K562 (cell line): ENCODE measurements at regions not wholly inside any gene's neighbourhood (a gene's known extent, or its start where the extent isn't known, plus 50 kb on each side); places are given as distances from the start of the nearest gene placed in this dataset.

Experiments used
- ATAC-seq: fragments of 200-7000 bp; cut with Tn5 transposase; 3 replicates; pipeline ENCODE4 v1.9.1; 2020; ENCODE audit warnings: moderate library complexity
- BruUV-seq: library from RNA; stranded (reverse); fragments of 400-500 nt; replicated peaks from 2 replicates; lab custom pipeline; 2021; lab: Mats Ljungman, UMichigan
- CTCF ChIA-PET: fragments of 300-600 bp; formaldehyde crosslinking; extraction: SDS; loops from one replicate; lab custom pipeline; 2021; ENCODE audit warnings: low intra/inter-chr PET ratio; lab: Yijun Ruan, JAX
- POLR2A ChIA-PET: fragments of 300-600, 350-650 bp; sonication (Branson Sonifier 250); formaldehyde crosslinking; extraction: SDS; loops from one replicate; lab custom pipeline; 2021; ENCODE audit warnings: antibody characterized with exemption, inconsistent platforms; lab: Yijun Ruan, JAX
- DNase-seq, 4 experiments: peaks; one replicate each; pipeline versions ENCODE4 v3.0.0 to v3.0.0-alpha.2; 2011 to 2018; ENCODE audit warnings: low spot score in 3 of 4, mixed read lengths in 3 of 4; ENCODE audit errors: extremely low read depth in 1 of 4
- FAIRE-seq: peaks from 2 replicates; lab custom pipeline; 2011; peaks lifted over from hg19 to GRCh38; lab: Jason Lieb, UNC
- H2AFZ ChIP-seq: 2 replicates; pipeline ENCODE4 v1.6.0; 2011; ENCODE audit warnings: low read depth, low read length, control low read depth, inconsistent platforms
- H3K27ac ChIP-seq: fragments of 200-600 bp; 3 replicates; pipeline ENCODE4 v1.8.0; 2011; ENCODE audit warnings: low read depth, mild to moderate bottlenecking, control low read depth, inconsistent platforms, low read length, moderate library complexity, mixed read lengths; ENCODE audit errors: extremely low read depth
- H3K27me3 ChIP-seq, 2 experiments: fragments of 300-600 bp in 1 of 2; 2 replicates in 1 of 2; 3 replicates in 1 of 2; pipeline versions ENCODE4 v1.6.0 to v1.8.0; 2011; ENCODE audit warnings: inconsistent platforms in 2 of 2, low read length in 2 of 2, mild to moderate bottlenecking in 1 of 2, mixed read lengths in 1 of 2, moderate library complexity in 1 of 2; ENCODE audit not compliant: control insufficient read depth in 2 of 2, insufficient read depth in 2 of 2
- H3K36me3 ChIP-seq: fragments of 300-600 bp; 3 replicates; pipeline ENCODE4 v1.8.0; 2011; ENCODE audit warnings: mild to moderate bottlenecking, low read length, inconsistent platforms; ENCODE audit not compliant: control insufficient read depth, insufficient read depth
- H3K4me1 ChIP-seq, 2 experiments: fragments of 200-600 bp in 1 of 2; replicated peaks in 1 of 2; 2 replicates in 1 of 2; 3 replicates in 1 of 2; pipeline versions ENCODE4 v1.5.1 to v1.8.0; 2011; ENCODE audit warnings: inconsistent platforms in 2 of 2, low read length in 2 of 2, mild to moderate bottlenecking in 1 of 2, mixed read lengths in 1 of 2, moderate library complexity in 1 of 2; ENCODE audit not compliant: control insufficient read depth in 2 of 2, insufficient read depth in 2 of 2
- H3K4me2 ChIP-seq: 2 replicates; pipeline ENCODE4 v1.6.1; 2011; ENCODE audit warnings: low read length, control low read depth, inconsistent platforms, mixed read lengths; ENCODE audit not compliant: insufficient read depth
- H3K4me3 ChIP-seq: fragments of 200-600 bp; sonication (generic), shearing (Covaris generic); 2 replicates; pipeline ENCODE4 v1.5.1; 2016; ENCODE audit warnings: control low read depth, inconsistent platforms
- H3K79me2 ChIP-seq: fragments of 200-600 bp; 3 replicates; pipeline ENCODE4 v1.8.0; 2011; ENCODE audit warnings: low read length, inconsistent platforms; ENCODE audit not compliant: control insufficient read depth, insufficient read depth
- H3K9ac ChIP-seq, 2 experiments: 2 replicates each; pipeline versions ENCODE4 v1.6.0 to v1.6.1; 2011; ENCODE audit warnings: low read depth in 2 of 2, low read length in 2 of 2, control low read depth in 1 of 2, inconsistent platforms in 1 of 2, mild to moderate bottlenecking in 1 of 2, mixed read lengths in 1 of 2; ENCODE audit not compliant: insufficient read depth in 1 of 2
- H3K9me1 ChIP-seq: one replicate; pipeline ENCODE4 v1.6.0; 2011; ENCODE audit warnings: inconsistent platforms, mild to moderate bottlenecking, low read length, moderate library complexity; ENCODE audit not compliant: control insufficient read depth, insufficient read depth
- H3K9me3 ChIP-seq: replicated peaks from 2 replicates; pipeline ENCODE4 v1.5.1; 2011; ENCODE audit warnings: low read depth, low read length, inconsistent platforms; ENCODE audit not compliant: control insufficient read depth, insufficient read depth
- H4K20me1 ChIP-seq: replicated peaks from 2 replicates; pipeline ENCODE4 v1.6.1; 2011; ENCODE audit warnings: low read length, inconsistent platforms, mixed read lengths; ENCODE audit not compliant: control insufficient read depth, insufficient read depth
- BCOR ChIP-seq: fragments of 450-650 bp; IDR thresholded peaks from 2 replicates; pipeline ENCODE4 v1.6.1; 2016
- CBX3 ChIP-seq, 2 experiments: IDR thresholded peaks; 1 replicate in 1 of 2; 2 replicates in 1 of 2; pipeline ENCODE4 v1.6.1; 2012; ENCODE audit warnings: inconsistent platforms in 2 of 2, low read length in 2 of 2, borderline replicate concordance in 1 of 2, control low read depth in 1 of 2
- EWSR1 ChIP-seq: fragments of 450-650 bp; IDR thresholded peaks from 2 replicates; pipeline ENCODE4 v1.6.1; 2018; ENCODE audit warnings: borderline replicate concordance, mild to moderate bottlenecking, low read depth, moderate library complexity; ENCODE audit not compliant: partially characterized antibody
- EZH2 ChIP-seq: IDR thresholded peaks from 2 replicates; pipeline ENCODE4 v1.6.1; 2012; ENCODE audit warnings: low read depth, mild to moderate bottlenecking, inconsistent platforms, low read length, borderline replicate concordance
- NUFIP1 ChIP-seq: fragments of 450-650 bp; IDR thresholded peaks from 2 replicates; pipeline ENCODE4 v1.6.1; 2018; ENCODE audit not compliant: partially characterized antibody
- RBM25 ChIP-seq: fragments of 200-400 bp; formaldehyde crosslinking; IDR thresholded peaks from 2 replicates; pipeline ENCODE4 v1.6.1; 2018; ENCODE audit warnings: low read length, low read depth, moderate library complexity; ENCODE audit not compliant: severe bottlenecking
- RCOR1 ChIP-seq, 2 experiments: IDR thresholded peaks; 2 replicates each; pipeline ENCODE4 v1.6.1; 2012; ENCODE audit warnings: low read depth in 2 of 2, low read length in 2 of 2, borderline replicate concordance in 1 of 2, improper control_type of control experiment in 1 of 2
- RFX5 ChIP-seq: IDR thresholded peaks from 2 replicates; pipeline ENCODE4 v1.6.1; 2011; ENCODE audit warnings: low read depth, mild to moderate bottlenecking, improper control_type of control experiment, low read length
- TBP ChIP-seq: optimal IDR thresholded peaks from 2 replicates; pipeline ENCODE3; 2011; ENCODE audit warnings: low read depth, low read length, improper control_type of control experiment
- ZNF217 ChIP-seq: sonication (generic); formaldehyde crosslinking; IDR thresholded peaks from 2 replicates; pipeline ENCODE4 v1.8.0; 2022; ENCODE audit warnings: mild to moderate bottlenecking, missing genetic modification reagents
- WGBS: fragments of 100-300 bp; shearing (Covaris generic); methylation state at CpG from one replicate; pipeline ENCODE4 v1.1.6; 2016; ENCODE audit warnings: low coverage, mixed read lengths; ENCODE audit not compliant: insufficient coverage; ENCODE audit errors: missing lambda C conversion rate; 5-methylcytosine and 5-hydroxymethylcytosine counted together
- in situ Hi-C: fragments of 300-500 bp; cut with MboI; formaldehyde crosslinking; loops from 4 replicates; pipeline ENCODE4 v1.15.0; 2018; ENCODE audit warnings: inconsistent platforms, mixed read lengths
- intact Hi-C: fragments of 100-400 bp; cut with micrococcal nuclease; formaldehyde crosslinking; loops from 2 replicates; pipeline ENCODE4 v1.14.2; 2022
- TF ChIP-seq, protein P1 (sequence below): sonication (generic); formaldehyde crosslinking; IDR thresholded peaks from 2 replicates; pipeline ENCODE4 v1.8.1; 2023; ENCODE audit warnings: mild to moderate bottlenecking, missing genetic modification reagents
- TF ChIP-seq, protein P2 (sequence below): fragments of 450-650 bp; IDR thresholded peaks from 2 replicates; pipeline ENCODE4 v1.6.1; 2016; ENCODE audit warnings: low read depth

DNA sequence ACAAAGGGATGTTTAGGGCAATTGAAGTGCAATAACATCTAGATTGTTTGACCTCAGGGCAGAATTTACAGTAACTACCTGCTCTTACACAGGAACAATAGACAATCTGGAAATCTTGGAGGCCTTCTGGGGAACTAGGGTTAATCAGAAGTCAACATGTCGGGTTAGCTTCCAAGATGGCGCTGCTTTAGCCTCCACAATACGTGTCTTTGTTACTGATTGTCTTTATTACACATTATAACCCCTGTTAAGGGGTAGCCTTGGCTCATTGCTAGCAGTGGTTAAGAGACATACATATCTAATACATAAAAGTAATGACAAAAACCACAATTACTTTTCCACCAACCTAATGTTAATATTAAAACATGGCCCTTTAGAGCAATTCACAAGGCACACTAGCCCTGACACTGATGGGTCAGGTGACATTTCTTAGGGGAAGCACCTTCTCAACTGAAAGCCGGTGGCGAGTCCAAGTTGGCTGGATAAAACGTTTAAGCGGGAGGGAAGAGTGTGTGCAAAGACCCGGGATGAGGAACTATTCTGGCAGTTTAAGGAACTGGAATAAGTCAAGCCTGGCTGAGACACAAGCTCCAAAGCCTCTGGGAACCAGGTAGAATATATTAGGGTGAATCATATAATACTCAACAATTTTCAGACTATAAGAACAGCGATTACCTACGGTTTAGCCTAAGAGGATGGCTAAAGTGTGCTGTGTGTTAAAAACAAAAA, 236.9 kb downstream of the BCAS1 start (continued):
- TF ChIP-seq EZH2 (no peak), RFX5 (no peak), EWSR1 (peak; percentile 27), ZNF217 (no peak)
- TF ChIP-seq, protein P1, sequence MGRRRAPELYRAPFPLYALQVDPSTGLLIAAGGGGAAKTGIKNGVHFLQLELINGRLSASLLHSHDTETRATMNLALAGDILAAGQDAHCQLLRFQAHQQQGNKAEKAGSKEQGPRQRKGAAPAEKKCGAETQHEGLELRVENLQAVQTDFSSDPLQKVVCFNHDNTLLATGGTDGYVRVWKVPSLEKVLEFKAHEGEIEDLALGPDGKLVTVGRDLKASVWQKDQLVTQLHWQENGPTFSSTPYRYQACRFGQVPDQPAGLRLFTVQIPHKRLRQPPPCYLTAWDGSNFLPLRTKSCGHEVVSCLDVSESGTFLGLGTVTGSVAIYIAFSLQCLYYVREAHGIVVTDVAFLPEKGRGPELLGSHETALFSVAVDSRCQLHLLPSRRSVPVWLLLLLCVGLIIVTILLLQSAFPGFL (CRISPR knock-in tag) = no peak

DNA sequence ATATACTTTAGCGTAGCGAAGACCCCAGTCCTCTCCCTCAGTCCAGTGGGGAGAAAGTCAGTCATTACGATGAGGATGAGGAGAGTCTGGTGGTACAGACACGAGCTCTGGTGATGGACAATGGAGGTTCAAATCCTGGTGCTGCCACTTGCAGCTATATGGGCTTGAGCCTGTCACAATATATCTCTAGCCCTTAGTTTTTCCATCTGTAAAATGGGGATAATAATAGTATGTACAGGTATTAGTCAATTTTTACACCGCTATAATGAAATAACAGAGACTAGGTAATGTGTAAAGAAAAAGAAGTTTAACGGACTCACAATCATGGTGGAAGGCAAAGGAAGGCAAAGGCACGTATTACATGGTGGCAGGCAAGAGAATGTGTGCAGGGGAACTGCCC, 237.9 kb downstream of the BCAS1 start:
- in situ Hi-C loops = no loop called here
- Histone ChIP-seq H3K9me3 (no peaks in the 10 kb centered on the region), H3K4me1 (peaks cover 0 to 20% of the 10 kb centered on the region in 2 experiments; a peak in 2 of 5 replicates), H3K36me3 (no peaks in the 10 kb centered on the region), H3K27ac (no peak overlapping the region), H4K20me1 (no peaks in the 10 kb centered on the region), H2AFZ (no peak overlapping the region), H3K9ac (no peak overlapping the region), H3K4me2 (no peak overlapping the region), H3K4me3 (no peak overlapping the region), H3K27me3 (no peaks in the 10 kb centered on the region), H3K79me2 (no peaks in the 10 kb centered on the region), H3K9me1 (no peaks in the 10 kb centered on the region)
- FAIRE-seq (no peak), ATAC-seq (no peak), DNase-seq (no peak)
- CTCF ChIA-PET = no interaction called here
- intact Hi-C loops = no loop called here
- 89% methylated on average over 7 of the region's 7 CpGs for WGBS
- BruUV-seq = no TSS peak
- POLR2A ChIA-PET = interaction anchor here (1.5 kb wide), 1 partner anchor 33 kb away, joined by 3 read pairs; no protein-coding TSS in a partner anchor
- TF ChIP-seq RCOR1 (IDR thresholded peaks at IDR 0.05; ENCODE audit: borderline replicate concordance in 1 of 2, low read depth in 2 of 2, low read length in 2 of 2) (peak in 1 of 2 experiments; percentile 30; a peak in 1 of 4 replicates), BCOR (peak; percentile 86; the same call in 1 of the 2 replicates), NUFIP1 (no peak), RBM25 (peak; percentile 69), CBX3 (IDR thresholded peaks at IDR 0.05; ENCODE audit: borderline replicate concordance in 1 of 2, low read length in 2 of 2) (peak in 1 of 2 experiments; percentile 39; a peak in 1 of 3 replicates), TBP (no peak)
- TF ChIP-seq, protein P2, sequence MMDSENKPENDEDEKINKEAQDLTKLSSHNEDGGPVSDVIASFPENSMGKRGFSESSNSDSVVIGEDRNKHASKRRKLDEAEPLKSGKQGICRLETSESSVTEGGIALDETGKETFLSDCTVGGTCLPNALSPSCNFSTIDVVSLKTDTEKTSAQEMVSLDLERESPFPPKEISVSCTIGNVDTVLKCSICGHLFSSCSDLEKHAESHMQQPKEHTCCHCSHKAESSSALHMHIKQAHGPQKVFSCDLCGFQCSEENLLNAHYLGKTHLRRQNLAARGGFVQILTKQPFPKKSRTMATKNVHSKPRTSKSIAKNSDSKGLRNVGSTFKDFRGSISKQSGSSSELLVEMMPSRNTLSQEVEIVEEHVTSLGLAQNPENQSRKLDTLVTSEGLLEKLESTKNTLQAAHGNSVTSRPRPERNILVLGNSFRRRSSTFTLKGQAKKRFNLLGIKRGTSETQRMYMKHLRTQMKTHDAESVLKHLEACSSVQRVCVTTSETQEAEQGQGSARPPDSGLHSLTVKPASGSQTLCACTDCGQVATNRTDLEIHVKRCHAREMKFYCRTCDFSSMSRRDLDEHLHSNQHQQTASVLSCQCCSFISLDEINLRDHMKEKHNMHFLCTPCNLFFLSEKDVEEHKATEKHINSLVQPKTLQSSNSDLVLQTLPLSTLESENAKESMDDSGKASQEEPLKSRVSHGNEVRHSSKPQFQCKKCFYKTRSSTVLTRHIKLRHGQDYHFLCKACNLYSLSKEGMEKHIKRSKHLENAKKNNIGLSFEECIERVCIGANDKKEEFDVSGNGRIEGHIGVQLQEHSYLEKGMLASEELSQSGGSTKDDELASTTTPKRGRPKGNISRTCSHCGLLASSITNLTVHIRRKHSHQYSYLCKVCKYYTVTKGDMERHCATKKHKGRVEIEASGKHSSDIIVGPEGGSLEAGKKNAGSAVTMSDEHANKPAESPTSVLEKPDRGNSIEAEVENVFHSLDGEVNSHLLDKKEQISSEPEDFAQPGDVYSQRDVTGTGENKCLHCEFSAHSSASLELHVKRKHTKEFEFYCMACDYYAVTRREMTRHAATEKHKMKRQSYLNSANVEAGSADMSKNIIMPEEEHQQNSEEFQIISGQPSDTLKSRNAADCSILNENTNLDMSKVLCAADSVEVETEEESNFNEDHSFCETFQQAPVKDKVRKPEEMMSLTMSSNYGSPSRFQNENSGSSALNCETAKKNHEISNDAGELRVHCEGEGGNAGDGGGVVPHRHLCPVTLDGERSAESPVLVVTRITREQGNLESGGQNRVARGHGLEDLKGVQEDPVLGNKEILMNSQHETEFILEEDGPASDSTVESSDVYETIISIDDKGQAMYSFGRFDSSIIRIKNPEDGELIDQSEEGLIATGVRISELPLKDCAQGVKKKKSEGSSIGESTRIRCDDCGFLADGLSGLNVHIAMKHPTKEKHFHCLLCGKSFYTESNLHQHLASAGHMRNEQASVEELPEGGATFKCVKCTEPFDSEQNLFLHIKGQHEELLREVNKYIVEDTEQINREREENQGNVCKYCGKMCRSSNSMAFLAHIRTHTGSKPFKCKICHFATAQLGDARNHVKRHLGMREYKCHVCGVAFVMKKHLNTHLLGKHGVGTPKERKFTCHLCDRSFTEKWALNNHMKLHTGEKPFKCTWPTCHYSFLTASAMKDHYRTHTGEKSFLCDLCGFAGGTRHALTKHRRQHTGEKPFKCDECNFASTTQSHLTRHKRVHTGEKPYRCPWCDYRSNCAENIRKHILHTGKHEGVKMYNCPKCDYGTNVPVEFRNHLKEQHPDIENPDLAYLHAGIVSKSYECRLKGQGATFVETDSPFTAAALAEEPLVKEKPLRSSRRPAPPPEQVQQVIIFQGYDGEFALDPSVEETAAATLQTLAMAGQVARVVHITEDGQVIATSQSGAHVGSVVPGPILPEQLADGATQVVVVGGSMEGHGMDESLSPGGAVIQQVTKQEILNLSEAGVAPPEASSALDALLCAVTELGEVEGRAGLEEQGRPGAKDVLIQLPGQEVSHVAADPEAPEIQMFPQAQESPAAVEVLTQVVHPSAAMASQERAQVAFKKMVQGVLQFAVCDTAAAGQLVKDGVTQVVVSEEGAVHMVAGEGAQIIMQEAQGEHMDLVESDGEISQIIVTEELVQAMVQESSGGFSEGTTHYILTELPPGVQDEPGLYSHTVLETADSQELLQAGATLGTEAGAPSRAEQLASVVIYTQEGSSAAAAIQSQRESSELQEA = no peak
